Colon (tissue), 2 donors: ENCODE measurements at regions not wholly inside any gene's neighbourhood (a gene's known extent, or its start where the extent isn't known, plus 50 kb on each side); places are given as distances from the start of the nearest gene placed in this dataset.

Experiments used
- FAIRE-seq: peaks from 2 replicates; lab custom pipeline; 2012; peaks lifted over from hg19 to GRCh38; lab: Jason Lieb, UNC
- donor health status: control.
- donor health status: control.

DNA sequence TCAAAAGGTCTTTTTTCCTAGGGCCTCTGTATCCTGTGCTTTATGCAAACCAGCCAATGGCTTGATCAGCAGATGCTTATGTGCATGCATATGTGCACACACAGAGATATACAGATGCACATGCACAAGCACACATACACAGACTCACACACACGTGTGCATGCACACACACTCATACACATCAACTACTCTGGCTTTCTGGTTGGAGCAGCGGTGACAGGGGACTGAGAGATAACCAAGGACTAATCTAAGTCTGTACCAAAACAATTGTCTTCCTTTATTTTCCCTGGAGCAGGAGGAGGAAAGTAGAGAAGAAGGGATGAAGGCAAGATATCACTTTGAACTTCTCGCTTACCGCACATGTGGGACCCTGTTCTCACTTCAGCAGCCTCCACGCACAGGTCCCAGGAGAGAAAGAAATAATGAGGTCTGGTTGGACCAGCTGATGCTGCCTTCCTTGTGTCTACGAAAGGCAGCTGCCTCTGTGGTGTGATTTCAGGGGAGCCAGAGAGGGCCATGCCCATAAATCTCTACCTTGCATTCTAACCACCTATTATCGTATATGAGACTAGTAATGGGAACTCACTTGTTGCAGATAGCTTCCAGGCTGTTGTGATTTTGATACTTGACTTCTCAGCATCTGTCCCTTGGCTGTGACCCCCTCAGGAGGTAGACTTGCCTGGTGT is 338.0 kb downstream of the EN1 start:
- no peak for FAIRE-seq

DNA sequence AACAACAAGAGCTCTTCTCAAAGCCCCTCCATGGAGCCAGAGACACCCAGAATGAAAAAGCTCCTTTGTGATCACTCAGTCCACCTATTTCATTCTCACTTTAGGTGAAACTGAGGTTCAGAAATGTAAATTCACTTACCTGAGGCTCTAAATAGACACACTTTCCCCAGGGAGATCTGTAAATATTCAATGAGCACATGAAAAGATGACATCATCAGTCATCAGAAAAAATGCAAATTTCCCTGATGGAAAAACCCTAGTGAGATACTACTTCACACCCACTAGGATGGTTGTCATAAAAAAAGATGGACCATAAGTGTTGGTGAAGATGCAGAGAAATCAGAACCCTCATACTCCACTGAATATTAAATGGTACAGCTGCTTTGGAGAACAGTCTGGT is 339.2 kb downstream of the EN1 start:
- no peak for FAIRE-seq

DNA sequence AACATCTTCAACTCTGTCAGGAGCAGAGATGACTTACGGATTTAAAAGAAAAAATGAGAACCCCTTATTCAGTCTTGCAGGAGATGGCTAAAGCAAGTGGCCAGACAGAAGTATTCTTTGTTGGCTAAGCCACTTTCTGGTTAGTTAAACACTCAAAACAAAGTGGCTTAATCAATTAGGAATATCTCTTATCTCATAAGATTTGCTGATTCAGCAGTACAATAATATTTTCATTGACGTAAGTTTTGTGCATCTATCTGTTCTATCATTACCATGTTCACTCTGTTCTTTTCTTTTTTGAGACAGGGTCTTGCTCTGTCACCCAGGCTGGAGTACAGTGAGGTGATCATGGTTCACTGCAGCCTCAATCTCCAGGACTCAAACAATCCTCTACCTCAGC is 342.0 kb downstream of the EN1 start:
- no peak for FAIRE-seq

DNA sequence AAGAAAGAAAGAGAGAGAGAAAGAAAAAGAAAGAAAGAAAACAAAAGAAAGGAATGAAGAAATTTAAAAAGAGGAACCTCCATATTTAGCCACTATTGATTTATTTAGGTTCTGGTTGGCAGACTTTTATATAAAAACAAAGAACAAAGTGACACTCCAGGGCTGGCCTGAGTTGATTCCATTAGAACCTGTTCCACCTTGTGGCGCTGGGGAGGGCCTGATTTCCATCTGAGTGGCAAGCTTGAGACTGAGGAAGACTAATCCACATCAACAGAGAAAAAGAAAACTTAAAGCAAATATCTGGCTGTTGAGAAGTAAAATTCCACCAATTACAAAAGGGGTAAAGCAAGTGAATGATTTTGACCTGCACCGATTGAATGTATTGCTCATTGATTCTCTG is 345.3 kb downstream of the EN1 start:
- FAIRE-seq = no peak

DNA sequence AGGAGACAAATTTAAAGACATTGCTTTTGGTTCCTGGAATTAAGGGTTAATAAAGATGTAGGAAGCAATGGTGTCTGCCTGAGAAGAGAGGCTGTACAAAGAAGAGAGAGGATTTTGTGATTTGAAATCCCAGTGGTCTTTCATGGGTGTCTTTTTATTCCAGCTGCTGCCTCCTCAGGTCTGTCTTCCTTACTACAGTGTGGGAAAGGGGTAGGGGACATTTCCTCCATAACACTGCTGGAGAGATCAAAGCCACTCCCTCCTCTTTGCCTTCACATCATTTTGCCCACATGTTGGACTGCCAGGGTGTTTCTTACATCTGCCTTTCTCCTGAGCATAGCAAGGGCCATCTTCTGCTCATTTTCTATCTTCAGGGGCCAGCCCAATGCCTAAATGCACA is 348.5 kb downstream of the EN1 start:
- FAIRE-seq = no peak

DNA sequence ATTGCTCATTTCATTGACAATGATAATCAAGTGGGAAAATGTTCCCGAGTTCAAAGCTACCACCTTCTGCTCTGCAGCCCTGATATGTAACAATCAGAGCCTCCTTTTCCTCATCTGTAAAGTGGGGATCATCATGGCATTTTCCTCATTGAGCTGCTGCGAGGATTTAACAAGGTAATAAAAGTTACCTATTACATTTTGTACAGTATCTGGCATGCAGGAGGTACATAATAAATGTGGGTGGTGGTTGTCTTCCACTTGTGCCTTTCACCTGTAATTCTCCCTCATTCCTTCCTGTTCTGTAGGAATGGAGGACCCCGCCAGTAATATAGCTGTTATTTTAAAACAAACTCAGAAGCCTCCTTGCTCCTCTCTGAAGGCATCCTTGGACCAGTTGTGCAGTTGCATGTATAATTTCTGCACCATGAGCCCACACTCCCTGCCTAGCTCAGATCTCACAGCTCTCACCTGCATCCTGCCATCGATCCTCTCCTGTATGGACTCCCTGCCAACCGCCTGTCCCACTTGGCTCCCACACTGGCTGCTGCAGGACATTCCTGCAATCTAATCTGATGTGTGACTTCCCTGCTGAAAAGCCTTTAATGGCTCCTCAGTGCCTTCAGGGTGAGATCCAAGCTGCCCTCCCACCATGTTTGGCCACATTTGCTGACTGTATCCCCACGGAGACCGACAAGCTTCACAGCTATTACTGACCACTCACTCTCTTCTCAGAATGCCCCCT is 350.4 kb downstream of the EN1 start:
- no peak for FAIRE-seq

DNA sequence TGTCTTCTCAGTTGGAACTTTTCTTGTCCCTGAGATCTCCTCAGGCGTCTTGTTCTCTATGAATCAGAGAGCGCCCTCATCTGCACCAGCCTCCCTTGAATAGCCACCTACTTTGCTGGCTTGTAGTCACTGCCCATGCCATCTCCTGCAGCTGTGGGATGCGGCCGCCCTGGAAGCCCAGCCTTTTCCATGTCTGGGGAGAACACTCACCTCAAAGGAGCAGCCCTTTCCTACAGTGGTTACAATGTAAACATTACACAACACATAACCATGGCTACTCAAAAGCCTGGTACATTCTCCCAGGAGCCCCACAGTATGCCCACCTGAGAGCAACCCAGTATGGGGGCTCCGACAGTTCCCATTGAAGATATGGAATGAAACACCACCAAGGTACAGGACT is 351.0 kb downstream of the EN1 start:
- no peak for FAIRE-seq

DNA sequence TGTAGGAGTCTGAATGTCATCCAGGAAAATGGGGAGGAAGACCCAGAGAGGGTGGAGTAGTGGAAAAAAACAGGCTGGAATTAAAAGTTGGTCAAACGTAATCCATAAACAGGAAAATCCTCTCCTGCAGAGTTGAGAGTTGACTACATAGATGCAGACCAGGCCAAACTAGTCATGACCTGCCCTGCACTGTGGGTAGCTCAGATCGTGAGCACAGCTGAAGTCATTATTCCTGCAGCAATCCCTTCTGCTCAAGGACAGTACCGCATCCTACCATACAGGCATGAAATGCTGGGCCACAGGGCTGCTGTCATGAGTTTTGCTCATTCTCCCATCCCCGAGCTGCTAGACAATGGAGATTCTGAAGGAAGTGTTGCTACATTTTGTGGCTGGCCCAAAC is 352.2 kb downstream of the EN1 start:
- FAIRE-seq = no peak

DNA sequence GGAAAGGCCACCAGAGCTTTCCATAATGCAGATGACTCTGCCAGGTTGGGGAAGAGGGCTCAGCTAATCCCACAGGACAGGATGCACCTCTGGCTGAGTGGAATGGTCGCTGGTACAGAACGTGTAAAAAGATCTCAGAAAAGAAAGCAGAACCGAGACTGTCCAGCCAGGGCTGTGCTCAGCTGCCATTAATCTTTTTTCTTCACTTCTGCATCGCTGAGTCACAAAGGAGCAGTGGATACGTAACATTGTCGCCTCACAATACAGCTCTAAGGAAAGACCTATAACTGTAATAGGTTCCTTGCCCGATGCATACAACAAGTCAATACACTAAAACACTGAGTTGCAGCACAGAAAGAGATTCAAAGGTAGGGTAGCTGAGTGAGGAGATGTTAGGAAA is 354.2 kb downstream of the EN1 start:
- FAIRE-seq = no peak

DNA sequence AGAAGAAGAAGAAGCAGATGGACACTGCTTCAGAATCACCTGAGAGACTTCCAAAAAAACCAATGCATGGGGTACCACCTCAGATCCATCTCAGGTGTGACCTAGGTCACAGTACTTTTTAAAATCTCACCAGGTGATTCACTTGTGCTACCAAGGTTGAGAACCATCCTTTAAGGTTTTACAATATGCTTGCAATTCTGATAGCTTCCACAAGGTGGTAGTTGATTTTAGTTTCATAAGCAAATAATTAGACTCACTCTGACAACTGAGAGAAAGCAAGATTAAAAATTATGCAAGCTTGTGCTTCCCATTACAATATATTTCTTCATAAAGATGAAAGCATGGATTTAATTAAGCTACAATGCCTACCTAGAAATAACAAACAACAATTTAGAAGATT is 355.1 kb downstream of the EN1 start:
- no peak for FAIRE-seq

DNA sequence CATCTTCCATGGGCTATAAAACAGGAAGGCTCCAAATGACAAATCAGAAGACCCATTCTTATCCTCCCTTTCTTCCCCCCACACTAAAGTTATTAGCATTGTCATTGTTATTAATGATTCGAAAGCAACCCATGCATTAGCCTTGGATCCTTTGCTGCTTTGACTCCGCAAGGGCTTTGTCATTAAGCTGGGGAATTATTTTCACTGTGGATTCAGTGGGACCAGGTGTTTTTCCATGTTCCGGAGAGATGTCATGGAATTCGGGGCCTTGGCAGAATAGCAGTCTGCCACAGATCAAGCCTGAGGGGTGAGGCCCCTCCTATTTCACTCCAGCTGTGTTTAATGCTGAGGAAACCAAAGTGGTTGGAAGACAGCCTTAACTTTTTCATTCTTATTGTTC is 357.1 kb downstream of the EN1 start:
- no peak for FAIRE-seq

DNA sequence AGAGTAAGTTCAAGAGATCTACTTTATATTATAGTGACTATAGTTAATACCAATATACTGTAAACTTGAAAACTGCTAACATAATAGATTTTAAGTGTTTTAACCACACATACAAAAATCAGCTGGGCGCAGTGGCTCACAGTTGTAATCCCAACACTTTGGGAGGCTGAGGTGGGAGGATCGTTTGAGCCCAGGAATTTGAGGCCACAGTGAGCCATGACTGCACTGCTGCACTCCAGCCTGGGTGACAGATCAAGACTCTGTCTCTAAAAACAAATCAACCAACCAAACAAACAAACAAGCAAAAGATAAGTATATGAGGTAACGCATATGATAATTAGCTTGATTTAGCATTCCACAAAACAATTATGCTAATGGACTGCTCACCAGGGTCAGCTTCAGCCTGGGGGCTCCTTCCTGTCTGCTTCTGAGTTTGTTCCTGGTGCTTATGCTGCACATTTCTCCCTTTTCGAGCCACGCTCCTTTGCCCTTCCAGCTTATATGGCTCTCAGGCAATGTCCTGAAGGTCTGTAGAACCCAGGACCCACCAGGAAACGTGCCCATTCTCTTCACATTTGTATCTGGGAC is 357.6 kb downstream of the EN1 start:
- FAIRE-seq = no peak

DNA sequence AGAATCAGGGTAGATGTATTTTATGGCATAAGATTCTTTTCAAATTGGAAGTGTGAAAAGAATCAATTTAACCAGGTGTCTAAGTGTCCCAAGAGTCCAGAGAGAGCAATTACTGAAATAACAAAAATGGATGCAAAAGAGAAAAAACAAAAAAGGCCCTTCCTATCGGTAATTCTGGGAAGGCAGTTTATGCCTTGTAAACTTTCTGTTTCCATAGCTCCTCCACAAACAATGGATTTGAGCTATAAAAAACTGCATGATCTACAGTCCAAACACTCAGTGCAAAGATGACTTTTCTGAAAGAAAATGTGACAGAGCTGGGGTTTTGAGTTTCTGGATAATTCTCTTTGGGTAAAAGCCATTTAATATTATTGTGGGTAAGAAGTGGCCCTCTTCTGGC is 366.1 kb downstream of the EN1 start:
- no peak for FAIRE-seq

DNA sequence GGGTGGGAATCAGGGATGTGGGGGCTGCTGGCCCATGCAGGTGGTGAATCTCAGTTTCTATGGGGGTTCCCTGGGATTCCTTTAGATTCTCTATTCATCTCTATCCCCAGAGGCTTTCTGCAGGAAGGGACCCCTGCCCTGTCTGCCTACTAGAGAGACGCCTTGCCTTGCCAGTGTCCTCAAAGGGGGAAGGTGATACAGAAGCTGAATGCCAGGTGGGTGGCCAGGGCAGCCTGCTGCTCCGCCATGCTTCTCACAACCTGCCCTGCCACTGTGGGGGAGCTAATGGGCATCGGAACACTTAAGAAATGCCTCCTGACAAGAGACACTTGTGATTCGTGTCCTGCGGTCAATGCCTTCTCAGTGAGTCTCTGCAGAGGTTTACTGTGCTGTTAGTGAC is 368.4 kb downstream of the EN1 start:
- no peak for FAIRE-seq

DNA sequence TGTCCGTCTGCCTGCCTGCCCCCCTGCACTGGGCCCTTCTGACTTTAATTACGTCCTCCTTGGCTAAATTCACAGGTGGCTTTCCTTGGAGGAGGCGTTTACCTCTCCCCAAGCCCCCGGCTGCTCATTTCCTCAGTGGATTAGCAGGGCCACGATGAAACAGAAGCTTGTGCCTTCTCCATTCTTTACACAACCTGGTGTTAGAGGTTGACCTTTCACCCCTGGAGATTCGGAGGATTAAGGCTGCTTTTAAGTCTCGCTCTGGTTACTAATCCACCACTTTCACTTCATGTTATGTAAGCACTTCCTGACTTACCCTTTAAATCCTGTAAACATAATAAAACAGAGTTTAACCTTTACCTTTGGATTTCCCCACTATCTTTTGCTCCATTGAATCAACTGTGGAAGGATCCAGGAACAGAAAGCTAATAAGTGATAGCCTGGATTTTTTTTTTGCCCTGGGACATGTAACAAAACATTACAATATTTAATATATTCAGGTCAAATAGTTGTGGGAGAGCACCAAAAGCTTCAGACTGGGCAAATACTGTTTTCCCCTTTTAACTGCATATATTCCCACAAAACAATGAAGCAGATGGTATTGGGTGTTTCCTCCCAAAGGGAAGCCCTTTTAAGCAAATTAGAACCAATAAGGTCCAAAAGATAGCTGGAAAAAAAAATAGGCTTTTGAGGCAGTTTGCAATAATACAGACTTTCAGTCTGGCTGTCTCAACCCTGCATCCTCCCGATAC is 370.2 kb downstream of the EN1 start:
- no peak for FAIRE-seq

DNA sequence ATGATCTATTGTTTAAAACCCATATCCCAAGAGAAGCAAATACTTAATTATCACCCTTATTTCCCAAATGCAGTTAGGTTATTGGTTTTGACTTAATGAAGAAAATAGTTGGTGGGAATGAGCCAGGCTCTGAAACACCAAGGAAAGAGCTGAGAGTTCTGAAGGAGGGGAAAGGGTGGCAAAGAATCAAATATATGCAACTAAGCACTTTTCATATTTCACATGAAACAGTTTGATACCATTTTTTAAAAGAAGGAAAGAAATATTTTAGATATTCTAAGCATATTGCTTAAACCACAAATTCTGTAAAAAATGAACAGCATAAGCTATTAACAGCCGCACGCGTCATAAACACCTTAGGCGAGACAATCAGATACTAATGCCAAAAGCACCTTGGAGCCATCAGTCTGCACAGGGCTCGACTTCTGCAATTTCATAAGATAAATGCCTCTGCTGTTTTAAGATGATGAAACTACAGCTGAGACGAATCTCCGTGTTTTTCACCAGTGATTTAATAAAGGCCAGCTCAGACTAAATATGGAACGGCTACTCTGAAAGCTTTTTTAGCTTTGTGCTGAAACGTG is 371.7 kb downstream of the EN1 start:
- FAIRE-seq = no peak

DNA sequence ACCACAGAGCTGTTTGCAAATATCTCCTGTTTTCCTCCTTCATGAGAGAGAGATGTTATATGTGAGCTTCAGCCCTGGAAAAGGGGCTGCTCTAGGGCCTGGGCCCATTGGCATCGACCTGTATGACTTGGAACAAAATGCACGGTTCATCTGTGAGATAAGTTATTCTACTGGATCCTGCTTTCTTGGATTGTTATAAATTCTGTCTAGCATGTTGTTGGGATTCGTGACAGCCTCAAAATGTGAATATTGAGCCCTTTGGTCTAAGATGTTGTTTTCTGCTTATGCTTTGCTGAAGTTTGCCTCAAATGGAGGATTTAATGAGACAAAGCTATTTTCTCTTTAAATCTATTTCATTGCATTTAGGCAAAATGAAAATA is 372.9 kb downstream of the EN1 start:
- no peak for FAIRE-seq

DNA sequence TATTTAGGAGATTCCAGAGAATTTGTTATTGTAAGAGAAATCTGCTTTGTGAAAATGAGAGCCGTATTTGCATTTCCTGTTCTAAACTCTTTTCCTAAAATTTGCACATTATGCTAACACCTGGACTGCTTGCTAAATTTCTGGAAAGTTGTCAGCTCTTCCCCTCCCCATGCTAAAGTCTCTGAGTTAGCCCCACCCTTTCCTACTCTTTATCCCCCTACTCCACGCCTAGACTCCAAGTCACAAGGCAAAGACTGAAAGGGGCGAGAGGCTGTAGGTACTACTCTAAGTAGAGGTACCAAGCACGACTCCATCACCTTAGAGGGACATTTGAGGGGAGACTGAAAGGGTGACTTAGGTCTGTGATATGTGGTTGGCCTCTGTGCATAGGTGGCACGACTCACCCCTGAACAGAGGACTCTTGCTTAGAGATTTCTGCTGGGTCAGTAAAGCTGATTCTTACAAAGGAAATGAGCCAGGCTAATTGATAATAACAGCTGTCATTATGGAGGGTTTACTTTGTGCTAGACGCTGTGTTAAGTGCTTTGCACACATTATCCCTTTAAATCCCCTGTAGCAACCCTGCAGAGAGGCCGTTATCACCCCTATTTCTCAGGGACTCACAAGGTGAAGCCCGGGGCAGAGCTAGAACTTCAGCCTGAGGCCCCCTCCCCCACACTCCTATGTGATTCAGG is 373.5 kb downstream of the EN1 start:
- FAIRE-seq = no peak

DNA sequence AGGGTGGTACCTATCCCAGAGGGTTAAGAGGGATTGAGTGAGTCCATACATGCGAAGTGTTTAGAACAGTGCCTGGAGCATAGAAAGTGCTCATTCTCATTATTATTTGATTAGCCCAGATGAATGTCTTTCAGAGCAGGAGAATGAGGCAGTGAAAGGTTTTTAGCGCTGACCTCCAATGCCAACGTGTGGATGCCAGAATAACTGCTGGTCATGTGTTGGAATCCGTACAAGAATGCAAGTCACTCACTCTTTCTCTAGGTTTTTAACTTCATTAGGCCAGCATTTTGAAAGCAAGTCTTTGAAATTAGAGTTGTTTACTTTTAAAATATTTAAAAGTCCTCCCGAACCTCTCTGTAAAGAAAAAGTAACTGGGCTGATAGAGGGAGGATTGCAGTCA is 374.2 kb downstream of the EN1 start:
- no peak for FAIRE-seq

DNA sequence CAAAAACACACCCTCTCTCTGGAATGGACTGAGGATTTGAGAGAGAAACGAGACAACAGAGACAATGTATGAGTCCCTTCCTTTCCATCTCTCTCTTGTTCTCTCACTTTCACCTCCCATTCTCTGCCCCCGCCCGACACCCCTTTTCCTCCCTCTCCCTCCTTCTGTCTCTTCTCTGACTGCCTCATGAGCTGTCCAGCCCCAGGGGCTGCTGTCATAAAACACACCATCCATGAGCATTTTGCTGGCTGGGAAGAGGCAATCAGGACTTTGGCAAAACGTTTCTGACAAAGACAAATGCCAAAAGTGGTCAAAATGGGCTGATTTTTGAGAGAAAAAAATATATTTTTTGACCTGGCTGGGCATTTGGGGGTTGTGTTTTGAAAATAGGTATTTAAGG is 377.2 kb downstream of the EN1 start:
- no peak for FAIRE-seq

DNA sequence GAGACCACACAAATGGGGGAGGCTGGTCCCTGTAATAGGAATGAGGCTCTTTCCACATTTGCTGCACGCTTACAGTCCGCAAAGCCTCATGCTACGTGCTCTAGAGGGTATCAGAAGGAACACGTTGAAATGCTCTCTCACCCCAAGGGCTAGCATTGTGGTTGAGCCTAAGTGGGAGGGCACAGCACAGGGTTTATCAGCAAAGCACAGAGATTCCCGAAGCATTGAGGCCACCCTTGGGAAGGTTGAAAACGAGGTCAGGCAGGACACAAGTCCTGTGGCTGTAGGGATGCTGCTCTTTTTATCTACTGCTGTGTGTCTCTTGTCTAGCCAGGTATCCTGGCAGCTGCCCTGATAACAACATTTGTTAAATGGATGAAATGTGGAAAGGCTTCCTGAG is 378.3 kb downstream of the EN1 start:
- FAIRE-seq = no peak
